Natural killer cell (primary cell): ENCODE measurements at regions not wholly inside any gene's neighbourhood (a gene's known extent, or its start where the extent isn't known, plus 50 kb on each side); places are given as distances from the start of the nearest gene placed in this dataset.

ENCODE experiments used
- ATAC-seq, 3 donors: fragments of 150-1000 bp in 2 of 3; fragments of 200-7000 bp in 1 of 3; cut with Tn5 transposase; 1 replicate in 1 of 3; 2 replicates in 2 of 3; pipeline ENCODE4 v1.10.0; 2021; ENCODE audit warnings: mild to moderate bottlenecking in 2 of 3, moderate library complexity in 2 of 3
- DNase-seq, 2 donors: peaks; one replicate each; pipeline versions ENCODE4 v3.0.0 to v3.0.0-alpha.2; 2013 to 2021; ENCODE audit warnings: mixed read lengths in 1 of 2
- H3K27ac ChIP-seq: one replicate; pipeline ENCODE4 v1.5.1; 2013; ENCODE audit warnings: mild to moderate bottlenecking, low read length
- H3K27me3 ChIP-seq: one replicate; pipeline ENCODE4 v1.6.1; 2013; ENCODE audit warnings: low read length; ENCODE audit not compliant: control insufficient read depth, insufficient read depth
- H3K36me3 ChIP-seq: one replicate; pipeline ENCODE4 v1.6.1; 2013; ENCODE audit warnings: low read length; ENCODE audit not compliant: control insufficient read depth, insufficient read depth
- H3K4me1 ChIP-seq: one replicate; pipeline ENCODE4 v1.6.1; 2013; ENCODE audit warnings: low read length; ENCODE audit not compliant: control insufficient read depth, insufficient read depth
- H3K4me3 ChIP-seq: one replicate; pipeline ENCODE4 v1.5.1; 2013; ENCODE audit warnings: low read length
- H3K9me3 ChIP-seq: one replicate; pipeline ENCODE4 v1.6.1; 2013; ENCODE audit warnings: low read length; ENCODE audit not compliant: control insufficient read depth, insufficient read depth
- H3K27ac Mint-ChIP-seq, 2 donors: one replicate each; pipeline ENCODE4 v1.8.0; 2022; ENCODE audit warnings: mild to moderate bottlenecking in 2 of 2, mixed read lengths in 2 of 2, moderate library complexity in 1 of 2
- H3K27me3 Mint-ChIP-seq, 2 donors: one replicate each; pipeline ENCODE4 v1.8.0; 2022; ENCODE audit warnings: low read depth in 2 of 2, mixed read lengths in 2 of 2
- H3K36me3 Mint-ChIP-seq: one replicate; pipeline ENCODE4 v1.8.0; 2022; ENCODE audit warnings: mixed read lengths
- H3K4me1 Mint-ChIP-seq, 2 donors: one replicate each; pipeline ENCODE4 v1.8.0; 2022; ENCODE audit warnings: mixed read lengths in 2 of 2
- H3K4me3 Mint-ChIP-seq: one replicate; pipeline ENCODE4 v1.8.0; 2022; ENCODE audit warnings: mild to moderate bottlenecking, moderate library complexity, mixed read lengths
- H3K9me3 Mint-ChIP-seq, 2 donors: one replicate each; pipeline ENCODE4 v1.8.0; 2022; ENCODE audit warnings: mixed read lengths in 2 of 2
- WGBS: methylation state at CpG from one replicate; pipeline ENCODE4 v1.1.7; 2013; ENCODE audit warnings: missing lambda C conversion rate; ENCODE audit not compliant: insufficient coverage; 5-methylcytosine and 5-hydroxymethylcytosine counted together
- intact Hi-C: fragments of 100-400 bp; cut with micrococcal nuclease; formaldehyde crosslinking; loops from one replicate; pipeline ENCODE4 v1.14.2; 2022
- TF ChIP-seq, protein P1 (sequence below): fragments of 200-600 bp; IDR thresholded peaks from one replicate; pipeline ENCODE4 v1.8.0; 2022; ENCODE audit warnings: antibody characterized with exemption

DNA sequence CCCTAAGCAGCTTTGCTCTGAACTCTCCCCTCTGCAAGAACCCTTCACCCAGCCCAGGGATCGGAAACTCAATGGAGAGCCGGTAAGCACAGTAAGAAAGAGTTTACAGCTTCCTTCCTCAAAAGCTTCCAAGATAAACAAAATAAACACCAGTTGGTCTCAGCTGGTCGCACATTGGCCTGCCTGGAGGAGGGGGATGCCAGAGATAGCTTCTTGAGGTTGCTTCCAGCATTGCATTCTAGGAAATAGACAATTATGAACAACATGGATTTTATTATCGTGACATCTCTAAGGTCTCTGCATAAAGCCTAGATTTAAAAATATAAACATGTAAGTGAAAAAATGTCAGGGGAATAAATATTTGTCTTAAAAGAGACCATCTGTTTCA lies 141.5 kb upstream of the PKDCC start:
- no peaks in the 10 kb centered on the region for H3K9me3 Mint-ChIP-seq
- H3K4me1 Mint-ChIP-seq = peaks cover 5 to 6% of the 10 kb centered on the region in 2 donors
- no peak overlapping the region for H3K27ac Mint-ChIP-seq
- peaks cover 58 to 93% of the 10 kb centered on the region in 2 donors for H3K27me3 Mint-ChIP-seq
- H3K36me3 Mint-ChIP-seq = peaks cover 7% of the 10 kb centered on the region
- DNase-seq (no peak), ATAC-seq (no peak)
- no peaks in the 10 kb centered on the region for H3K36me3 ChIP-seq
- peaks cover 5% of the 10 kb centered on the region for H3K27me3 ChIP-seq
- WGBS = 93% methylated on average over 3 of the region's 4 CpGs
- intact Hi-C loops = no loop called here
- H3K4me3 Mint-ChIP-seq = no peak overlapping the region
- H3K9me3 ChIP-seq = no peaks in the 10 kb centered on the region
- H3K4me1 ChIP-seq = no peaks in the 10 kb centered on the region
- H3K27ac ChIP-seq = no peak overlapping the region
- TF ChIP-seq, protein P1, sequence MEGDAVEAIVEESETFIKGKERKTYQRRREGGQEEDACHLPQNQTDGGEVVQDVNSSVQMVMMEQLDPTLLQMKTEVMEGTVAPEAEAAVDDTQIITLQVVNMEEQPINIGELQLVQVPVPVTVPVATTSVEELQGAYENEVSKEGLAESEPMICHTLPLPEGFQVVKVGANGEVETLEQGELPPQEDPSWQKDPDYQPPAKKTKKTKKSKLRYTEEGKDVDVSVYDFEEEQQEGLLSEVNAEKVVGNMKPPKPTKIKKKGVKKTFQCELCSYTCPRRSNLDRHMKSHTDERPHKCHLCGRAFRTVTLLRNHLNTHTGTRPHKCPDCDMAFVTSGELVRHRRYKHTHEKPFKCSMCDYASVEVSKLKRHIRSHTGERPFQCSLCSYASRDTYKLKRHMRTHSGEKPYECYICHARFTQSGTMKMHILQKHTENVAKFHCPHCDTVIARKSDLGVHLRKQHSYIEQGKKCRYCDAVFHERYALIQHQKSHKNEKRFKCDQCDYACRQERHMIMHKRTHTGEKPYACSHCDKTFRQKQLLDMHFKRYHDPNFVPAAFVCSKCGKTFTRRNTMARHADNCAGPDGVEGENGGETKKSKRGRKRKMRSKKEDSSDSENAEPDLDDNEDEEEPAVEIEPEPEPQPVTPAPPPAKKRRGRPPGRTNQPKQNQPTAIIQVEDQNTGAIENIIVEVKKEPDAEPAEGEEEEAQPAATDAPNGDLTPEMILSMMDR = no peak
- H3K4me3 ChIP-seq = no peak overlapping the region

DNA sequence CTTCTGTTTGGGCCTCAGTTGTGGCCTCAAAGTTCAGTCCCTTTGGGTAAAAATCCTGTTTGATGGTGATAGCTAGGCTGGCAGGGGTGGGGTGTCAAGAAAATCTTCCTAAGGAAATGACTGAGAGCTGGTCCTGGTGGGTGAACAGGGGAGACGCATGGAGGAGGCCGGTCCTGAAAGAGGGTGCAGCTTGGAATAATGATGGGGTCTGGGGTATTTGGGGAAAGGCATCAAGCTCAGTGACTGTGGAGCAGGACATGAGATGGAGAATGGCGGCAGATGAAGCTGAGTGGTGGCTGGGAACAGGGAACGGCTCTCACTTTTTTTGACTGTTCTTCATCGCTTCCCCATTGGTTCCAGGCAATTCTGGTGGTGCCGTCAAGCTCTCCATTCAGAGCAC lies 140.7 kb upstream of the PKDCC start:
- Histone ChIP-seq H3K27ac (no peak overlapping the region), H3K27me3 (peaks cover 2% of the 10 kb centered on the region), H3K4me1 (no peaks in the 10 kb centered on the region), H3K4me3 (no peak overlapping the region), H3K36me3 (no peaks in the 10 kb centered on the region), H3K9me3 (no peaks in the 10 kb centered on the region)
- intact Hi-C loops = no loop called here
- H3K9me3 Mint-ChIP-seq = no peaks in the 10 kb centered on the region
- H3K27me3 Mint-ChIP-seq = peaks cover 55 to 93% of the 10 kb centered on the region in 2 donors
- 97% methylated on average over 6 of the region's 6 CpGs for WGBS
- ATAC-seq (no peak), DNase-seq (no peak)
- no peak overlapping the region for H3K4me3 Mint-ChIP-seq
- no peak overlapping the region for H3K27ac Mint-ChIP-seq
- peaks cover 5 to 10% of the 10 kb centered on the region in 2 donors for H3K4me1 Mint-ChIP-seq
- TF ChIP-seq, protein P1 = no peak
- peaks cover 1% of the 10 kb centered on the region for H3K36me3 Mint-ChIP-seq

DNA sequence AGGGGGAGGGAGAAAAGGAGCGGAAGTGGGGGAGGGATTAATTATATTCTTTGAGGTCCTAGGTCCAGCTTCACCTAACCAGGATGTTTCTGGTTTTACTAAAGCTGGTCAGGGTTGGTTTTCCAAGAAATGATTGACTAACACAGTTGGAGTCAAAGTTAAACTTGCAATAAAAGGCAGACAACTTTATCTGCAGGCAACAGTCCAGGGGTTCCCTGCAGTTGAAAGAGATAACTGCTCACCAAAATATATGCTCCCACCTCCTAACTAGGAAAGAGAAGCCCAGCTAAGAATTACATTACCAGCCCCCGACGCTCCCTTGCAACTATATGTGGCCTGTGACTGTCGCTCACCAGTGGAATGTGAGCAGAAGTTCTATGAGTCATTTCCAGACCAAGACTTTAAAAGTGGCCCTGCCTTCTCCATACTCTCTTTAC lies 140.0 kb upstream of the PKDCC start:
- ATAC-seq (no peak), DNase-seq (no peak)
- Mint-ChIP-seq H3K36me3 (no peaks in the 10 kb centered on the region), H3K27me3 (peaks cover 52 to 94% of the 10 kb centered on the region in 2 donors), H3K4me3 (no peak overlapping the region), H3K9me3 (no peaks in the 10 kb centered on the region), H3K27ac (no peak overlapping the region), H3K4me1 (peaks cover 5 to 10% of the 10 kb centered on the region in 2 donors)
- H3K4me3 ChIP-seq = no peak overlapping the region
- no peaks in the 10 kb centered on the region for H3K36me3 ChIP-seq
- no peaks in the 10 kb centered on the region for H3K4me1 ChIP-seq
- TF ChIP-seq, protein P1 = no peak
- WGBS = 84% methylated on average over 4 of the region's 4 CpGs
- H3K9me3 ChIP-seq = no peaks in the 10 kb centered on the region
- peaks cover 2% of the 10 kb centered on the region for H3K27me3 ChIP-seq
- intact Hi-C loops = no loop called here
- H3K27ac ChIP-seq = no peak overlapping the region

DNA sequence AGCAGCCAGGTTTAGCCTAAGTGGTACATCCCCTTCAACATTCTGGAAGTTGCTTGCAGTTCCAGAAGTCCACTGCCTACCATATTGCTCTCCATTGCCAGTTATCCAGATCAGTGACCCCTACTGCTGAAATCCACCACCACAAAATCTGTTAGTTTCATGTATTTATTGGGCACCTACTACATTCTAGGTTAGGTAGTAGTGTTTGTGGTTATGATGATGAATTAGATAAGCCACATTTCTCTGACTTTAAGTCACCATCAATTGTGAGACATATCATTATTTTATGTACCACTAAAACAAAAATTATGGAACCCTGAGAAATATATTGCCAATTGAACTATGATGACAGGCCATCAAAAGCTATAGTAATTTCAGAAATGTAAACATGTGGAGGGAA lies 139.5 kb upstream of the PKDCC start:
- peaks cover 5 to 10% of the 10 kb centered on the region in 2 donors for H3K4me1 Mint-ChIP-seq
- intact Hi-C loops = no loop called here
- H3K27me3 Mint-ChIP-seq = peaks cover 46 to 94% of the 10 kb centered on the region in 2 donors

More for the DNA sequence above, 139.5 kb upstream of the PKDCC start:
- H3K9me3 Mint-ChIP-seq = no peaks in the 10 kb centered on the region
- H3K27ac Mint-ChIP-seq = no peak overlapping the region
- TF ChIP-seq, protein P1 = no peak
- no peaks in the 10 kb centered on the region for H3K36me3 Mint-ChIP-seq
- DNase-seq = no peak
- Histone ChIP-seq H3K27me3 (peaks cover 2% of the 10 kb centered on the region), H3K27ac (no peak overlapping the region), H3K4me1 (no peaks in the 10 kb centered on the region), H3K9me3 (no peaks in the 10 kb centered on the region), H3K4me3 (no peak overlapping the region), H3K36me3 (no peaks in the 10 kb centered on the region)
- H3K4me3 Mint-ChIP-seq = no peak overlapping the region
- no peak for ATAC-seq
